Skeletal muscle cell (primary cell): ENCODE measurements at regions not wholly inside any gene's neighbourhood (a gene's known extent, or its start where the extent isn't known, plus 50 kb on each side); places are given as distances from the start of the nearest gene placed in this dataset.
A peak's percentile ranks its signal among the peaks of the same experiment; 100 is the strongest.
"Not testable (repeated sequence)": the region's sequence is repeated elsewhere in the genome, so short reads cannot be mapped to it uniquely, and the experiment has no call there.

Experiments
- DNase-seq: peaks from one replicate; pipeline ENCODE4 v3.0.0-alpha.2; 2010; ENCODE audit warnings: low read depth
- H3K4me3 ChIP-seq: 2 replicates; pipeline ENCODE4 v1.5.1; 2011; ENCODE audit warnings: low read depth, mild to moderate bottlenecking, control low read depth, low read length, moderate library complexity

DNA sequence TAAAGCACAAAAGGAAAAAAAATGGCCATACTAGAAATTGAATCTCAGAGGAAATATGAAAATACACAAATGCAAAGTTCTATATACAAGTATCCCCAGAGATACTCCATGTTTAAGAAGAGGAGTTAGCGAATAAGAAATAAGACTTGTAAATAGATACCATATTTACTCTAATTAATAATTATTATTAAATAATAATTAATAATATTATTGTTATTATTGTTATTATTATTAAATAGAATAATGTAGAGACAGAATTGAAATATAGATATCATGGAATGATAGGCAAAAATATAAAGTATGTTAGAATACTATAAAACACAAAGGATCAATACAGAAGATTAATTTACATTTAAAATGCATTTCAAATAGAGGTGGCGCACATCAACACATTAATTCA is 1047.5 kb upstream of the MIR17HG start:
- no peak overlapping the region for H3K4me3 ChIP-seq
- no peak for DNase-seq

DNA sequence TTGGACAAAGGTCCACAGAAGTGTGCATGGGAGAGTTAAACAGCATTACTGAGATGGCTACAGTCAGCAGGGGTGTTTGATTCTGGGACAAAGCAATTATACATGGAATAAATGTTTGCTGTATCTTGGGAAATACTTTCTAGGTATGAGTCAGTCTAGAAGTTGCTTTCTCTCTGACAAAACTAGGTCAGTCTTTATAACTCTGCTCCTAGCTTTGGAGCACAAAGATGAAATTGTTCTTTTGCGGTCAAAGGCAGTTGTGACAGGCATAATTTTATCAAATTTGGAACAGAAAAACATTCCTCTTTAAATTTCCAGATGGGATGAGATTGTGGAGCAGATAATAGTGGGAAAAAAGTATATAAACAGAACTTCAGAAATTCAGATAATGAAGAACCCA is 1045.4 kb upstream of the MIR17HG start:
- peak; percentile 36 for DNase-seq
- H3K4me3 ChIP-seq: no peak overlapping the region

DNA sequence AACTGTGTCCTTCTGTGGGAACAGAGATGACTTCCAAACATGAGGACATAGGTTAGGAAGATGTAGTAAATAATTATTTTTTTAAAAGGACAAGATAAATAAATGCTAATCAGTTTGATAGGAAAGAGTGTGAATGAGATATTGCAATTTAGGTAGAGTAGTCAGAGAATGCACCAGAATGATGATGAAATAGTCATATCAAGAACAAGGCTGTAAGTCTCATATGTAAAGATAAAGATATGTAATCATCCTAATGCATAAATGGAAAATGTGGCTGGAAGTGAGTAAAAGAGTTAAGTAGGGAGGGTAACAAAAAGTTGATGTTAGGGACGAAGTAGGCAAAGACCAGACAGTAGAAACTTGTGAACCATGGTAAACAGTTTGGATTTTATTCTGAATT is 1041.7 kb upstream of the MIR17HG start:
- no peak for DNase-seq
- no peak overlapping the region for H3K4me3 ChIP-seq

GRCh38 chr13:90307136-90307535 is 1040.4 kb upstream of the MIR17HG start:
- DNase-seq: no peak
- H3K4me3 ChIP-seq: no peak overlapping the region

GRCh38 chr13:90308249-90308648 is 1039.2 kb upstream of the MIR17HG start:
- no peak overlapping the region for H3K4me3 ChIP-seq
- no peak for DNase-seq

DNA sequence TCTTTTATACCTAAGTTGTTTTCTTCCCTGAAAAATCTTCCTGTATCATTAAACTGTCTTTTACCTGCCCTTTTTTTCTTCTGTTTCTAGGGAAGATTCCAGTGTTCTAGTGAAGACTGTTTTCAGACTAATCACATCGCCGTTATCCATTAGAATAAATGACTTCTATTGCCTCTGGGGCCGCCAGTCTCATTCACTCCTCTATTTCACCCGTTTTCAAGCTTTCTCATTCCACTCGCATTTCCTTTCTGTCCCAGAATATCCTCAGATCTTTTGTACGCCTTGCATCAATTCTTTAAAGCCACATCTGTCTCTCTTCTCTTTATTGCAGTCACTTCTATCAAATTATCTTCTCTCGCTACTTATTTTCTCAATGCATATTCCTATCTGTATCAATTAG is 1035.6 kb upstream of the MIR17HG start:
- no peak for DNase-seq
- H3K4me3 ChIP-seq: no peak overlapping the region

- DNase-seq: no peak
Measured at GRCh38 chr13:90315061-90315460, 1032.4 kb upstream of the MIR17HG start.

GRCh38 chr13:90320664-90321063 is 1026.8 kb upstream of the MIR17HG start:
- DNase-seq: no peak
- H3K4me3 ChIP-seq: no peak overlapping the region

More at GRCh38 chr13:90315061-90315460, 1032.4 kb upstream of the MIR17HG start:
- H3K4me3 ChIP-seq: no peak overlapping the region

DNA sequence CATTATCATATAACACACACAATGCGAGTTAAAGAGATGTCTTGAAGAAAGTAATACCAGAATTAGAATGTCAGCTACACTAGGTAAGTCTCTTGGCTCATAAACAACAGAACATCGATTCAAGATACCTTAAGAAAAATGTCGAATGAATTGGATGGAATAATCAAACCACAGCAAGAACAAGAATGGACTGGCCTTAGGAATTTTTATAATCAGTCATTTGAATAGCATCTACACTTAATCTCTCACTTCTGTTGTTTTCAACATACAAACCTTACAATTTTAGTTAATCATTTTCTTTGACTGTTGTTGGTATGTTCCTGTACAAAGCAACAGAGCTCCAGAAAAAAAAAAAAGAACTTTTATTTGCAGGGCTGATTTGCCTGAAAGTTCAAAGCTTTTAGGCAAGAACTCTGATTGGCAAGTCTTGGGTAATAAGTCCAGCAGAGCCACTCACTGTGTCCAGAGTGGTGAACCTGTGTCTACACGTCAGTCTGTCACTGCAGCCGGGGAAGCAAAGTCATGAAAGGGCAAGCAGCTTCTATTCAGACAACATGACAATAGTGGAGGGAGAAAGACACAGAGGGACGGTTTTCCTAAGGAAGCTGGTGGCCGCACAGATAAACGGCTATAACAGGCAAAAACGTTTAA is 1026.1 kb upstream of the MIR17HG start:
- H3K4me3 ChIP-seq: no peak overlapping the region
- no peak for DNase-seq

GRCh38 chr13:90329641-90330040 is 1017.8 kb upstream of the MIR17HG start:
- H3K4me3 ChIP-seq: no peak overlapping the region
- no peak for DNase-seq

DNA sequence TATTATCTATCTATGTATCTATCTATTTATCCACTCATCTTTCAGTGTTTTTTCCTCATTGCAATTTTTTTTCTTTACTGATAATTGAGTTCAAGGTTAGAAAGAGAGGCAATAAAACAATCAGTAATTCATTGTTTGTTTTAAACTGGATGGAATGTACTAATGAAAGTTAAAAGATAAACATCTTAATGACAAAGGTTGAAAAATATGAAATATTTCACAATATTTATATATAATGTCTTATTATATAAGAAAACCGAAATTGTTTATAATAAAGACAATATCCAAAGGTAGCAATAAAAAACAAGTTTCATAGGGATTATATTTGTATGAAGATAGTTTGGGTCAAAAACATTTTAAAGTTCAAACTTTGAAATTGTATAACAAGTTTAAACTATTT is 1015.5 kb upstream of the MIR17HG start:
- DNase-seq: no peak
- H3K4me3 ChIP-seq: no peak overlapping the region

GRCh38 chr13:90336507-90336906 is 1011.0 kb upstream of the MIR17HG start:
- no peak overlapping the region for H3K4me3 ChIP-seq
- no peak for DNase-seq

DNA sequence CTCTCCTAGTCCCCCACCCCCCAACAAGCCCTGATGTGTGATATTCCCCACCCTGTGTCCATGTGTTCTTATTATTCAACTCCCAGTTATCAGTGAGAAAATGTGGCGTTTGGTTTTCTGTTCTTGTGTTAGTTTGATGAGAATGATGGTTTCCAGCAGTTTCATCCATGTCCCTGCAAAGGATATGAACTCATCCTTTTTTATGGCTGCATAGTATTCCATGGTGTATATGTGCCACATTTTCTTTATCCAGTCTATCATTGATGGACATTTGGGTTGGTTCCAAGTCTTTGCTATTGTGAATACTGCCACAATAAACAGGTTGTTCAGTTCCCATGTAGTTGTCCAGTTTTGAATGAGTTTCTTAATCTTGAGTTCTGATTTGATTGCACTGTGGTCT is 1006.1 kb upstream of the MIR17HG start:
- not testable (repeated sequence) for H3K4me3 ChIP-seq, DNase-seq

- H3K4me3 ChIP-seq, DNase-seq: not testable (repeated sequence)
Measured at GRCh38 chr13:90348477-90349136, 998.9 kb upstream of the MIR17HG start.

GRCh38 chr13:90352763-90353162 is 994.7 kb upstream of the MIR17HG start:
- DNase-seq: no peak

DNA sequence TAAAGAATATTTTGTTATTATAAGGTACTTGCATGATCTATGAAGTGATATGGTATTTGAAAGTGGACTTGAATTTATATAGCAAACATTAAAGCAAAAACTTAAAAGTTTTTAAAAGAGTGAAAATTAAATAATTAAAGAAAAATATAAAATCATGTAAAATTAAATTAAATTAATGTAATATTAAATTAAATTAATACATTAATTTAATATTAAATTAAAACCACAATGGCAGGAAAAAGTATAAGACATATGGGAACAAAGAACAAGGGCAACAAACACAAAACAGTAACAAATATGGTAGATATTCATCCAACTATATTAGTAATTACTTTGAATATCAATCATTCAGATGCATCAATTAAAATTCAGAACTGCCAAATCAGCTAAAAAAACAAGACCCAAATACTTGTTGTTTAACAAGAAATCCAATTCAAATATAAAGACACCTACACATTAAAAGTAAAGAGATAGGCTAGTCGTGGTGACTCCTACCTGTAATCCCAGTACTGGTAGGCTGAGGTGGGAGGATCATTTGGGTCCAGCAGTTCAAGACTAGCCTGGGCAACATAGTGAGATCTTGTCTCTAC is 992.2 kb upstream of the MIR17HG start:
- H3K4me3 ChIP-seq: no peak overlapping the region
- no peak for DNase-seq

More at GRCh38 chr13:90352763-90353162, 994.7 kb upstream of the MIR17HG start:
- H3K4me3 ChIP-seq: no peak overlapping the region

- H3K4me3 ChIP-seq: no peak overlapping the region
- no peak for DNase-seq
Measured at GRCh38 chr13:90360785-90361184, 986.7 kb upstream of the MIR17HG start.

GRCh38 chr13:90362707-90363106 is 984.8 kb upstream of the MIR17HG start:
- no peak overlapping the region for H3K4me3 ChIP-seq
- DNase-seq: no peak

DNA sequence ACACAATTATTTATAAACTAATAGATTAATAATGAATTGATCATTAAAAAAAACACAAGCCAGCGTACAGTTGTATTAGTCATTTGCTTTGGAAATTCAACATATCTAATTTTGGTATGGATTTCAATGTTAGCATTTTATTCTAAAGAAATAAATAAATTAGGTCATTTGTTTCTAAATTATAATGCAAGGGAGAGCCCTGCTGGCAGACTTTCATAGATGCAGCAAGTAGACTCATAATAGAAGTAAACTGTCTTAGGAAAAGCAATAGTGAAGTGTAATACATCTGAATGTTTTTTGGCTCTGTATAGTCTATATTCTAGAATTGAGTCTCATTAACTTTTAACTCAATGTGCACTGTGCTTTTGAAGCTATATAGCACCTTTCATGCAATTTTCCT is 982.4 kb upstream of the MIR17HG start:
- peak; percentile 8 for DNase-seq
- no peak overlapping the region for H3K4me3 ChIP-seq

GRCh38 chr13:90374168-90374567 is 973.3 kb upstream of the MIR17HG start:
- no peak overlapping the region for H3K4me3 ChIP-seq
- no peak for DNase-seq

DNA sequence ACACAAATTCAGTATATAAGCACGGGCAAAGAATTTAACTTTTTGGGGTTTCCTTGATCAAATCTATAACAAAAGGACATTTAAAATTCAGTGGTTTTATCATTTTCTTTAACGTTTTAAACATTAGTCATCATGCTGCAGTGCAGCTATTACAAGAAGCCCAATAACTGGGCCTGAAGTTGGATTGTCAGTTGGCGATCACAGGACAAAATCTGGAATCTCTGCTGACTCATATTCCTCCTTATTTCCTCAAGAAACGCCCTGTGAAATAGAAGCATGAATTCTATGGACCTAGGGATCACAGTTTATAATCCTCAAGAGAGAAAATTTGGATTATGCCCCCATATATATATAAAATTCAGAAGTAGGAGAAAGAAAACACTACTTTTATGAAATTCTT is 971.6 kb upstream of the MIR17HG start:
- DNase-seq: no peak
- H3K4me3 ChIP-seq: no peak overlapping the region
